NB4 (cell line): ENCODE measurements at regions not wholly inside any gene's neighbourhood (a gene's known extent, or its start where the extent isn't known, plus 50 kb on each side); places are given as distances from the start of the nearest gene placed in this dataset.

Source experiments
- DNase-seq: peaks from one replicate; pipeline ENCODE4 v3.0.0; 2010; ENCODE audit warnings: low read depth
- H3K4me3 ChIP-seq: one replicate; pipeline ENCODE4 v1.5.1; 2011; ENCODE audit warnings: mild to moderate bottlenecking, low read depth, low read length, moderate library complexity
- MYC ChIP-seq: IDR thresholded peaks from 2 replicates; pipeline ENCODE4 v1.6.1; 2011; ENCODE audit warnings: low read depth, low read length
- POLR2A ChIP-seq: IDR thresholded peaks from 2 replicates; pipeline ENCODE4 v1.6.1; 2011; ENCODE audit warnings: mild to moderate bottlenecking; ENCODE audit not compliant: insufficient read length; ENCODE audit errors: extremely low read depth
- TF ChIP-seq, protein P1 (sequence below): IDR thresholded peaks from 2 replicates; pipeline ENCODE4 v1.6.1; 2011; ENCODE audit warnings: low read depth, low read length
- TF ChIP-seq, protein P2 (sequence below): IDR thresholded peaks from one replicate; pipeline ENCODE4 v1.5.1; 2012; ENCODE audit warnings: low read depth, low read length

DNA sequence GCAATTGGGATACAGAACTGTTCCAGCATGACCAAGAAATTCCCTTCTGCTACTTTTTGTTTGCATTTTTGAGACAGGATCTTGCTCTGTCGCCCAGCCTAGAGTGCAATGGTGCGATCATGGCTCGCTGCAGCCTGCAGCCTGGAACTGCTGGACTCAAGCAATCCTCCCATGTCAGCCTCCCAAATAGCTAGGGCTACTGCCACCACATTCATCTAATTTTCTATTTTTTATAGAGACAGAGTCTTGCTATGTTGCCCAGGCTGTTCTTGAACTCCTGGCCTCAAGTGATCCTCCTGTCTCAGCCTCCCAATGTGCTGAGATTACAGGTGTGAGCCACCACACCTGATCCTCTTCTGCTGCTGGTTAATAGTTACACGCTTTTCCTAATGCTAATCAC, 204.9 kb downstream of the SOX4 start:
- TF ChIP-seq, protein P1, sequence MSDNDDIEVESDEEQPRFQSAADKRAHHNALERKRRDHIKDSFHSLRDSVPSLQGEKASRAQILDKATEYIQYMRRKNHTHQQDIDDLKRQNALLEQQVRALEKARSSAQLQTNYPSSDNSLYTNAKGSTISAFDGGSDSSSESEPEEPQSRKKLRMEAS, result no peak
- TF ChIP-seq, protein P2, sequence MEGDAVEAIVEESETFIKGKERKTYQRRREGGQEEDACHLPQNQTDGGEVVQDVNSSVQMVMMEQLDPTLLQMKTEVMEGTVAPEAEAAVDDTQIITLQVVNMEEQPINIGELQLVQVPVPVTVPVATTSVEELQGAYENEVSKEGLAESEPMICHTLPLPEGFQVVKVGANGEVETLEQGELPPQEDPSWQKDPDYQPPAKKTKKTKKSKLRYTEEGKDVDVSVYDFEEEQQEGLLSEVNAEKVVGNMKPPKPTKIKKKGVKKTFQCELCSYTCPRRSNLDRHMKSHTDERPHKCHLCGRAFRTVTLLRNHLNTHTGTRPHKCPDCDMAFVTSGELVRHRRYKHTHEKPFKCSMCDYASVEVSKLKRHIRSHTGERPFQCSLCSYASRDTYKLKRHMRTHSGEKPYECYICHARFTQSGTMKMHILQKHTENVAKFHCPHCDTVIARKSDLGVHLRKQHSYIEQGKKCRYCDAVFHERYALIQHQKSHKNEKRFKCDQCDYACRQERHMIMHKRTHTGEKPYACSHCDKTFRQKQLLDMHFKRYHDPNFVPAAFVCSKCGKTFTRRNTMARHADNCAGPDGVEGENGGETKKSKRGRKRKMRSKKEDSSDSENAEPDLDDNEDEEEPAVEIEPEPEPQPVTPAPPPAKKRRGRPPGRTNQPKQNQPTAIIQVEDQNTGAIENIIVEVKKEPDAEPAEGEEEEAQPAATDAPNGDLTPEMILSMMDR, result no peak
- TF ChIP-seq POLR2A (no peak), MYC (no peak)
- DNase-seq, result no peak
- no peak overlapping the region for H3K4me3 ChIP-seq

DNA sequence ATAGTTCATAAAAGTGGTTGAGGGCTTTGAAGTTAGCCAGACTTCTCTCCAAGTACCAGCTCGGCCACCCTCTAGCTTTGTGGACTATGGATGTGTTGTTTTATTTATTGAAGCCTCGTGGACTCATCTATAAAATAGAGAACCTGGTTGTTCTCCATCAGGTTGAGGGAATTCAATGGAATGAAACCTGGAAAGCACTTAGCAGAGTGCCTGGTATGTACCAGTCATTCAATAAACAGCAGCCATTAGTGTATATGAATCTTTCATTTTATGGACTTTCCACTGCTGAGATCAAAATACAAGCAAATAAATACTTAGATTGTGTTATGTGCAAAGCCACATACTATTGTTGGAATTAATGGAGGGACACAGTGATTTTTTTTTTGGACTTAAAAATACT, 206.8 kb downstream of the SOX4 start:
- DNase-seq, result no peak
- H3K4me3 ChIP-seq, result no peak overlapping the region
- no peak for TF ChIP-seq MYC
- TF ChIP-seq POLR2A, result no peak
- TF ChIP-seq, protein P1, result no peak
- TF ChIP-seq, protein P2, result no peak

DNA sequence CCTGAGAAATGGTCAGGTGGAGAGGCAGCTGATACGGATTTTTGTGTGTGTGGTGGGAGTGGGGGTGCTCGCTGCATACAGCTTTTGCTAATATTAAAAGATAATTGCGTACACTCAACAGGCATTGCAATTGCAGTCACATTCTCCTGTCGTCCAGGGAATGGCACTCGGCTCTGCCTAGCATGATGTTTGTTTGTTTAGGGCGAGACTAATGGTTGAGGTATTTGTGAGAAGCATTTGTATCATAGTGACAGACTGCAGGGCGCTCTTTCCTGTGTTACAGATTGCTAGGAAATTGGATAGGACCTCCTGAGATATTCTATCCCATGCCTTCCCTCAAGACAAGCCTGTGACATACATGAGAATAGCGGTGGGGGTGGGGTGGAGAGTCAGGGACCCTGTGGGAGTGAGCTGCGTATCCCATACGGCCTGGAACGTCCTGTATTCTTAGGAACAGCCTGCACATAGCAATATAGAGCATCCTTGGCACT, 207.4 kb downstream of the SOX4 start:
- no peak for TF ChIP-seq POLR2A
- TF ChIP-seq, protein P2, result no peak
- no peak for TF ChIP-seq MYC
- TF ChIP-seq, protein P1, result no peak
- DNase-seq, result no peak

DNA sequence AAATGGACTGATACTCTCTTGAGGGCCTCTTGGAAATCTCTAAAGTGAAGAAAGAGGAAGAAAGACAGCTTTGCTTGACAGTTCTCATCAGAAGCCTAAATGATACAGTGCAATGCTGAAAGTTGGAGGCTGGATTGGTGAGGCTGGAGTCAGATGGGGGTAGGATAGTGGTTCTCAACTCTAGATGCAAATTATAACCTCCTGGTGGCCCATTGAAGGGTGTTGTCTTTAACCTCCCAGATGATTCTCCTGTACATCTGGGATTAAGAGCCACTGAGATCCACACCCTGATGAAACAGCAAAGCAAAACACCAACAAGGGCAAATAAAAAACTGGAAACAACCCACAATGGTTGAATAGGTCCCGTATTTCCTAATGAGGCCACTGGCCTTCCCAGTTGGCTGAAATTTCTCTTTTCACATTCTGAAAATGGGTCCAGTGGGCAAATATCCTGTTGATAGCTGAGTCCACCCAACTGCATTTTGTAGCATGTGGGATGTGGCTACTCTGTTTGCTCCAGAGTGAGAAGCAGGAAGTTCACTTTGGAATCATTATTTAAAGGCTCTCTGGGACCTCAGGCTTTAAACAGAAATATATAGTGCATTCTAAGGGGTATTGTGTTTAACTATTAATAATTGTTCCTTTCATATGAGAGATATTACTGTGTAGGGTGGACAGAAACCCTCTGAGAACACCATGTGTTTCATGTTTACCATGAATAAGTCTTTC, 208.1 kb downstream of the SOX4 start:
- H3K4me3 ChIP-seq, result no peak overlapping the region
- TF ChIP-seq, protein P2, result no peak
- TF ChIP-seq, protein P1, result no peak
- no peak for DNase-seq

More for the DNA sequence above, 207.4 kb downstream of the SOX4 start:
- H3K4me3 ChIP-seq, result no peak overlapping the region

DNA sequence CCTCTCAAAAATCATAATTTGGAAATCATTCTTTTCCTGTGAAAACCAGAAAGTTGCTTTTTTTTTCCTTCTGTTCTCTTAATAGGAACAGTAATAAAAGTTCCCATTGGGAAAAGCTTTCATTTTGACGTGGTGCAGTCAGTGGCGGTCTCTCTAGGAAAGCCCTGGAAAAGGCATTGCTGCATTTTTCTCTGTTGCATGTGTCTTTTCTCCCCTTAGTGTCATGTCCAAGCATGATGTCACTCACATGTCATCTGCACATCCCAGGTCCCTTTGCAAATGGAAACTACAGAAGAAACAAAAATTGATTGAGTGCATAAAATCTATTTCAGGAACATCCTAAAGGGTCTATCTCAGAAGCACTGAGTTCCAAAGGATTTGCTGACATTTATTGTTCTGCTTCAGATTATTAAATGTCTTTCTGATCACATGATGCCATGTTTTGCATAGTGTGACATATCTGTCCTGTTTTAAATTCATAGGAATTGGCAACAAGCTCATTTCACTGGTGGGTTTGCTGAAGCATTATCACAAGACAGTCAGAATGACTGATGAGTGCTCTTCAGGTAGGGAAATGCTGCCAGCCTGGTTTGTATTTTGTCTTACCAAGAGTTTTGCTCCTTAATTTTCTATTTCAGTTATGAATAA, 208.7 kb downstream of the SOX4 start:
- DNase-seq, result no peak
- TF ChIP-seq, protein P1, result no peak
- TF ChIP-seq, protein P2, result no peak
- TF ChIP-seq POLR2A (no peak), MYC (no peak)
- H3K4me3 ChIP-seq, result no peak overlapping the region
